Fibroblast of lung (primary cell): ENCODE measurements at regions not wholly inside any gene's neighbourhood (a gene's known extent, or its start where the extent isn't known, plus 50 kb on each side); places are given as distances from the start of the nearest gene placed in this dataset.

Experiments
- DNase-seq, 2 donors: peaks; one replicate each; pipeline versions ENCODE4 v3.0.0 to v3.0.0-alpha.2; 2010; ENCODE audit warnings: low read depth in 2 of 2
- H2AFZ ChIP-seq: 2 replicates; pipeline ENCODE4 v1.5.1; 2012; ENCODE audit warnings: low read length, control low read depth, inconsistent platforms
- H3K27ac ChIP-seq: 2 replicates; pipeline ENCODE4 v1.5.1; 2011; ENCODE audit warnings: low read length, control low read depth; ENCODE audit not compliant: insufficient read depth
- H3K27me3 ChIP-seq: 2 replicates; pipeline ENCODE4 v1.5.1; 2011; ENCODE audit warnings: mild to moderate bottlenecking, low read length; ENCODE audit not compliant: control insufficient read depth, insufficient read depth
- H3K36me3 ChIP-seq: 2 replicates; pipeline ENCODE4 v1.5.1; 2011; ENCODE audit warnings: low read length; ENCODE audit not compliant: control insufficient read depth, insufficient read depth
- H3K4me1 ChIP-seq: 2 replicates; pipeline ENCODE4 v1.5.1; 2011; ENCODE audit warnings: low read length; ENCODE audit not compliant: control insufficient read depth, insufficient read depth; ENCODE audit errors: extremely low read depth
- H3K4me2 ChIP-seq: 2 replicates; pipeline ENCODE4 v1.5.1; 2011; ENCODE audit warnings: low read length, control low read depth; ENCODE audit not compliant: insufficient read depth; ENCODE audit errors: extremely low read depth
- H3K4me3 ChIP-seq, 4 experiments: fragments of 200-600 bp in 1 of 4; sonication (generic) in 1 of 4; replicated peaks in 1 of 4; 2 replicates each; pipeline ENCODE4 v1.5.1; 2011 to 2016; ENCODE audit warnings: low read length in 4 of 4, low read depth in 3 of 4, mild to moderate bottlenecking in 3 of 4, control low read depth in 2 of 4, inconsistent platforms in 1 of 4, mixed read lengths in 1 of 4; ENCODE audit not compliant: insufficient read depth in 1 of 4; ENCODE audit errors: control extremely low read depth in 1 of 4
- H3K79me2 ChIP-seq: 2 replicates; pipeline ENCODE4 v1.5.1; 2012; ENCODE audit warnings: mild to moderate bottlenecking, low read length, inconsistent platforms; ENCODE audit not compliant: control insufficient read depth, insufficient read depth
- H3K9ac ChIP-seq: 2 replicates; pipeline ENCODE4 v1.5.1; 2011; ENCODE audit warnings: mild to moderate bottlenecking, low read length, control low read depth; ENCODE audit not compliant: insufficient read depth
- H3K9me3 ChIP-seq: 2 replicates; pipeline ENCODE4 v1.5.1; 2012; ENCODE audit warnings: low read depth, low read length; ENCODE audit not compliant: control insufficient read depth, insufficient read depth
- H4K20me1 ChIP-seq: 2 replicates; pipeline ENCODE4 v1.5.1; 2011; ENCODE audit warnings: low read length; ENCODE audit not compliant: control insufficient read depth, insufficient read depth; ENCODE audit errors: extremely low read depth
- CTCF ChIP-seq, 2 donors: IDR thresholded peaks in 1 of 2; conservative IDR thresholded peaks in 1 of 2; 1 replicate in 1 of 2; 2 replicates in 1 of 2; pipeline ENCODE4 v1.5.1; 2011 to 2012; ENCODE audit warnings: low read length in 2 of 2, control low read depth in 1 of 2, inconsistent platforms in 1 of 2, low read depth in 1 of 2, mild to moderate bottlenecking in 1 of 2
- EZH2 ChIP-seq: IDR thresholded peaks from 2 replicates; pipeline ENCODE4 v1.5.1; 2012; ENCODE audit warnings: low read length, control low read depth, mild to moderate bottlenecking; ENCODE audit errors: missing control alignments

GRCh38 chr6:81640891-81641290, 111.6 kb downstream of the TENT5A start:
- H2AFZ ChIP-seq, result no peak overlapping the region
- H3K9me3 ChIP-seq, result no peaks in the 10 kb centered on the region
- H3K27me3 ChIP-seq, result no peaks in the 10 kb centered on the region
- no peak overlapping the region for H3K4me3 ChIP-seq
- H3K36me3 ChIP-seq, result no peaks in the 10 kb centered on the region
- H3K27ac ChIP-seq, result no peak overlapping the region
- no peak for TF ChIP-seq EZH2
- TF ChIP-seq CTCF (conservative IDR thresholded peaks at IDR 0.05 in 1 of 2, IDR thresholded peaks at IDR 0.05 in 1 of 2; ENCODE audit: low read depth in 1 of 2, low read length in 2 of 2), result no peak
- DNase-seq, result no peak
- H3K4me2 ChIP-seq, result no peak overlapping the region
- no peak overlapping the region for H3K9ac ChIP-seq
- H4K20me1 ChIP-seq, result no peaks in the 10 kb centered on the region
- no peaks in the 10 kb centered on the region for H3K79me2 ChIP-seq
- no peaks in the 10 kb centered on the region for H3K4me1 ChIP-seq

- Histone ChIP-seq H2AFZ (no peak overlapping the region), H3K79me2 (no peaks in the 10 kb centered on the region), H3K9me3 (no peaks in the 10 kb centered on the region), H4K20me1 (no peaks in the 10 kb centered on the region), H3K27me3 (no peaks in the 10 kb centered on the region), H3K9ac (no peak overlapping the region), H3K4me2 (no peak overlapping the region), H3K4me3 (no peak overlapping the region), H3K4me1 (no peaks in the 10 kb centered on the region), H3K36me3 (no peaks in the 10 kb centered on the region), H3K27ac (no peak overlapping the region)
- no peak for DNase-seq
- TF ChIP-seq EZH2, result no peak
Observed at GRCh38 chr6:81640126-81640525, 112.4 kb downstream of the TENT5A start.

GRCh38 chr6:81638366-81638765, 114.1 kb downstream of the TENT5A start:
- no peak for DNase-seq
- Histone ChIP-seq H3K9ac (no peak overlapping the region), H3K36me3 (no peaks in the 10 kb centered on the region), H2AFZ (no peak overlapping the region), H3K4me1 (no peaks in the 10 kb centered on the region), H3K4me3 (no peak overlapping the region), H3K79me2 (no peaks in the 10 kb centered on the region), H3K9me3 (no peaks in the 10 kb centered on the region), H3K27ac (no peak overlapping the region), H3K4me2 (no peak overlapping the region), H3K27me3 (no peaks in the 10 kb centered on the region), H4K20me1 (no peaks in the 10 kb centered on the region)
- TF ChIP-seq EZH2, result no peak
- TF ChIP-seq CTCF (conservative IDR thresholded peaks at IDR 0.05 in 1 of 2, IDR thresholded peaks at IDR 0.05 in 1 of 2; ENCODE audit: low read depth in 1 of 2, low read length in 2 of 2), result no peak
